Retinal pigment epithelial cell (primary cell): ENCODE measurements at regions not wholly inside any gene's neighbourhood (a gene's known extent, or its start where the extent isn't known, plus 50 kb on each side); places are given as distances from the start of the nearest gene placed in this dataset.
"Not testable (repeated sequence)": the region's sequence is repeated elsewhere in the genome, so short reads cannot be mapped to it uniquely, and the experiment has no call there.

ENCODE experiments used
- DNase-seq: peaks from one replicate; pipeline ENCODE4 v3.0.0-alpha.2; 2010; ENCODE audit warnings: low read depth
- H3K4me3 ChIP-seq: 2 replicates; pipeline ENCODE4 v1.5.1; 2011; ENCODE audit warnings: mild to moderate bottlenecking, low read length, control low read depth, moderate library complexity
- CTCF ChIP-seq: conservative IDR thresholded peaks from 2 replicates; pipeline ENCODE4 v1.5.1; 2011; ENCODE audit warnings: low read depth, low read length, control low read depth, inconsistent platforms

GRCh38 chr12:92417373-92417772, 271.7 kb upstream of the BTG1 start:
- DNase-seq: no peak
- TF ChIP-seq CTCF: no peak
- H3K4me3 ChIP-seq: no peak overlapping the region

- no peak for TF ChIP-seq CTCF
- H3K4me3 ChIP-seq: no peak overlapping the region
Observed at GRCh38 chr12:92416385-92416812, 270.8 kb upstream of the BTG1 start.

GRCh38 chr12:92414170-92415070, 268.8 kb upstream of the BTG1 start:
- no peak overlapping the region for H3K4me3 ChIP-seq
- DNase-seq: no peak
- no peak for TF ChIP-seq CTCF

More at GRCh38 chr12:92416385-92416812, 270.8 kb upstream of the BTG1 start:
- DNase-seq: no peak

GRCh38 chr12:92413286-92413685, 267.6 kb upstream of the BTG1 start:
- H3K4me3 ChIP-seq: no peak overlapping the region
- DNase-seq: no peak
- no peak for TF ChIP-seq CTCF

- DNase-seq: no peak
- no peak for TF ChIP-seq CTCF
- no peak overlapping the region for H3K4me3 ChIP-seq
Observed at GRCh38 chr12:92412856-92413255, 267.2 kb upstream of the BTG1 start.

GRCh38 chr12:92411687-92412086, 266.0 kb upstream of the BTG1 start:
- no peak for DNase-seq
- TF ChIP-seq CTCF: no peak
- H3K4me3 ChIP-seq: no peak overlapping the region

- TF ChIP-seq CTCF: peak; percentile 70
- no peak for DNase-seq
Observed at GRCh38 chr12:92408072-92408900, 262.6 kb upstream of the BTG1 start.

DNA sequence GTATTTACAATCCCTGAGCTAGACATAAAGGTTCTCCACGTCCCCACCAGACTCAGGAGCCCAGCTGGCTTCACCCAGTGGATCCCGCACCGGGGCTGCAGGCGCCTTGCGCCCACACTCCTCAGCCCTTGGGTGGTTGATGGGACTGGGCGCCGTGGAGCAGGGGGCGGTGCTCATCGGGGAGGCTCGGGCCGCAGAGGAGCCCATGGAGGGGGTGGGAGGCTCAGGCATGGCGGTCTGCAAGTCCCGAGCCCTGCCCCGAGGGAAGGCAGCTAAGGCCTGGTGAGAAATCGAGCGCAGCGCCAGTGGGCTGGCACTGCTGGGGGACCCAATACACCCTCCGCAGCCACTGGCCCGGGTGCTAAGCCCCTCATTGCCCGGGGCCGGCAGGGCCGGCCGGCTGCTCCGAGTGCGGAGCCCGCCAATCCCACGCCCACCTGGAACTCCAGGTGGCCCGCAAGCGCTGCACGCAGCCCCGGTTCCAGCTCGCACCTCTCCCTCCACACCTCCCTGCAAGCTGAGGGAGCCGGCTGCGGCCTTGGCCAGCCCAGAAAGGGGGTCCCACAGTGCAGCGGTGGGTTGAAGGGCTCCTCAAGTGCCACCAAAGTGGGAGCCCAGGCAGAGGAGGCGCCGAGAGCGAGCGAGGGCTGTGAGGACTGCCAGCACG, 260.9 kb upstream of the BTG1 start:
- not testable (repeated sequence) for DNase-seq, H3K4me3 ChIP-seq

More at GRCh38 chr12:92408072-92408900, 262.6 kb upstream of the BTG1 start:
- no peak overlapping the region for H3K4me3 ChIP-seq

DNA sequence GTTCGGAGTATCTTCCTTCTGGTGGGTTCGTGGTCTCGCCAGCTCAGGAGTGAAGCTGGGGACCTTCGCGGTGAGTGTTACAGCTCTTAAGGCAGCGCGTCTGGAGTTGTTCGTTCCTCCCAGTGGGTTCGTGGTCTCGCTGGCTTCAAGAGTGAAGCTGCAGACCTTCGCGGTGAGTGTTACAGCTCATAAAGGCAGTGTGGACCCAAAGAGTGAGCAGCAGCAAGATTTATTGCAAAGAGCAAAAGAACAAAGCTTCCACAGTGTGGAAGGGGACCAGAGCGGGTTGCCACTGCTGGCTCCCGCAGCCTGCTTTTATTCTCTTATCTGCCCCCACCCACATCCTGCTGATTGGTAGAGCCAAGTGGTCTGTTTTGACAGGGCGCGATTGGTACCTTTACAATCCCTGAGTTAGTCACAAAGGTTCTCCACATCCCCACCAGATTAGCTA, 260.2 kb upstream of the BTG1 start:
- H3K4me3 ChIP-seq, DNase-seq: not testable (repeated sequence)
